G401 (cell line): ENCODE measurements at regions not wholly inside any gene's neighbourhood (a gene's known extent, or its start where the extent isn't known, plus 50 kb on each side); places are given as distances from the start of the nearest gene placed in this dataset.

Experiments used
- DNase-seq: peaks from one replicate; pipeline ENCODE4 v3.0.0-alpha.2; 2015; ENCODE audit warnings: low spot score
- in situ Hi-C: cut with HindIII; loops from 2 replicates; pipeline ENCODE4 v1.10.0; 2016; ENCODE audit warnings: low sequenced_read_pairs, mixed read lengths

DNA sequence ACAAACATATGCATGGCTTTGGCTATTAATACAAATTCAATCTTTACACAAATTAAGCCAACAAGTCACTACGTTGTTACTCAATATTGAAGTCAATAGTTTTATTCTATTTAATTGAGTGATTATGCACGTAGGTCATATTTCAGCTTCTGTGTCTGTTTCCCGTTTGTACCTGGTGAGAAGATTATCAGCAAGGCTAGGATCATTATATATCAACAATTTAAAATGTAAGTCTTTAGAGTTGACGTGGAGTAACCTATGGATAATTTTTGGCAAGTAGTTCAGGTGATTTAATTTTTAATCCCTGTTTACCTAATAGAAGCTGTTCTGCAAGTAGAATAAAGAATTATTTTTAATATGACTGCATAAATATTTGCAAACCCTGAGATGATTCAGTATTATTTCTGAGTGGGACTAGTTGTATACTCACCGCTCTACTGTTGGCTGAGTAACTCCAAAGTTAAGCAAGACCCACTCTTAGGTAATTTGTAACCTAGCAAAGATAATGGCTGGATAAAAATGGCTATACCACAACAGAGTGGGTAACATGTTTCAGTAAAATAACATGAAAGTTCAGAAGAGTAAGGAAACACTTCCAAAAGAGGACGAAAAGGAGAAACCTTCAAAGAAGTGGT lies 161.0 kb downstream of the HGF start:
- DNase-seq, result no peak
- in situ Hi-C loops, result no loop called here

- no peak for DNase-seq
- in situ Hi-C loops, result no loop called here
Measured at GRCh38 chr7:81607987-81608386, 161.9 kb downstream of the HGF start.

DNA sequence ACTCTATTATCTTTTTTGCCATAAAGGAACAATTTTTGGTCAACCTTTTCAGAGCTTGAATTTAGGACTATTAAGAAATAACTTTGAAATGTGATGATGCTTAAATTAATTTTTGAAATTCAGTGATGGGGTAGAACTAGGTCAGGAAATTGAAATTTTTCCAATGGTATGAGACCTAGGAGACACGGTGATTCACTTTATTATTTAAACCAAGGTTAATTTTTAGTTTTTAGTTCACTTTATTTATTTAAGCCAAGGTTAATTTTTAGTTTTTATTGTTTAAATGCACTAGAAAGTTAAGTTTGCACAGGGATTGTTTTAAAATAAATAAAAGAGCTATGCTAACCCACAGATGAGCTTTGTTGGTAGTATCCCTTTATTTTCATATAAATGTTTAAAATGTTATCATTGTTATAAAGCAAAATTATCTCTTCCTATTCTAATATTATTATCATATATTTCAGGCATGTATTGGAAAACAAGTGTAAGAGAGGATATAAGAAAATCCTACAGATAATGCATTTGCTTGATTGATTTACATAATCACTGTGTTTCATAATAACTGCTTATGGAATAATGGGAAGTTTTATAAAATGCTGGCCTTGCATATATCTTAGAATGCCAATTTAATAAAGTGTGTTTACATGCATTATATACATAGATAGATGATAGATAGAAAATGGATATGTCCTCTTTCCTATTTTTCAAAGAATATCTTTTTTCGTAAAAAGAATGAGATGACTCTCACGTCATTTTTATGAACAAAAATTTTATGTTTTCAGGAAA lies 163.6 kb downstream of the HGF start:
- in situ Hi-C loops, result no loop called here
- no peak for DNase-seq

DNA sequence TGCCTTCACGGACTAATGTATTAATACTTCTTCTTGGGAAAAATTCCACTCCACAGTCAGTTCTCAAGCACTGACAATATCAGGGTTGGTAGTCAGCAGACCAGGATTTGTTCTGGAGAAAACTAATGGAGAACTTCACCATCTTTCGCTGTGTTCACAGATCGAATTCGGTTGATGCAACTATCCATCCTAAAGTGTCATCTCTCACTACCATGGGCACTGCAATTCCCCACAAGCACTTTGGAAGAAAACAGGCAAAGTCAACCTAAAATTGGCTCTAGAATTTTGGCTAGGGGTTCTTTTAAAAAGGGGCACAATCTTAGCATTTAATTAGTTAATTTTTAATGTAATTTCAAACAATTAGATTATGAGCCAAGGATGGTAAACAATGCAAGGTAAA lies 164.4 kb downstream of the HGF start:
- in situ Hi-C loops, result no loop called here
- DNase-seq, result no peak

DNA sequence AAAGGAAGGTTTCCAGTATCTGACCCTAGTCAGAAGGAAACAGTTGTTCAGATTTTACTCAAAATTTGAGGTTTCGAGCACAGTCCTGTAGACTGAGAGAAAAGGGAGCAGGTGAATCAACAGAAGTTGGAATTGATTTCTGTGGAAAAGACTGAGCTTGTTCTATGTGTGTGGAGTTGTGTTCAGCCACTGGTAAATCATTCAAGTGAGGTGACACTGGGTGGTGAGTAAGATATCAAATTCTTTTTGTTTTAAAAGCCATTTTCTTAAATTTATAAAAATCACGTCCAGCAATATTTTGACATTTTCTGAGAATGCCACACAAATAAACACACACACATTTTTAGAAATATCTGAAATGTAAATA lies 165.1 kb downstream of the HGF start:
- no peak for DNase-seq

DNA sequence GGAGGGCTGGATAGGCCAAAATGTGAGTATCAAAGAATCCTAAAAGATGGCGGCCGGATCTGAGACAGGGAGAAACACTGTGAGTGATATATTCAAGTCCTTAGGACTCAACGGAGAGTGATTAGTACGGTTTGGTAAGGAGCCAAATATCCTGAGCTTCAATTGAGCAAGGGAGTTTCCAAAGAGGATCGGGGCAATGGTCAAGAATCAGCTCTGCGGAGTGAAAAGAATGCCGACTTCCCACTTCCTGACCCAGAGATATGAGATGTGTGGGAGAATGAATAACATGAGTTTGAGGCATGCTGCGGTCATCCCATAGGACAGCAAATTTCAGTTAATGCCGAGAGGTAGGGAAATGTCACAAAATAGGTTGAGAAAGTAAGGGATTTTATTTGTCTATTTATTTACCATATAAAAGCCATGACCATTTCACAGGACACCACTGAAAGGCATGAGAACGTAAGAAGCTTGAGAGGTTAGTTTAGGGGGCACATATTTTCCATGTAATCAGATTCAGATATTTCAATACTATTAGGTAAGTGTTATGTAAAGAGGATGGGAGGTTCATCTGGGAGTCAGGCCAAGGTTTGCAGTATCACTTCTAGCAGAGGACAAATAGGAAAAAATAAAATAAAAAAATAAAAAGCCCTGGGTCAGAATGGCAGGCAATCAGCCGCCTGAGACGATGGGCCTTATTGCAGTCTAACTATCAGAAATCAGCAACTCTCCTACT lies 165.6 kb downstream of the HGF start:
- DNase-seq, result no peak
- in situ Hi-C loops, result no loop called here

More for the DNA sequence above, 165.1 kb downstream of the HGF start:
- in situ Hi-C loops, result no loop called here

DNA sequence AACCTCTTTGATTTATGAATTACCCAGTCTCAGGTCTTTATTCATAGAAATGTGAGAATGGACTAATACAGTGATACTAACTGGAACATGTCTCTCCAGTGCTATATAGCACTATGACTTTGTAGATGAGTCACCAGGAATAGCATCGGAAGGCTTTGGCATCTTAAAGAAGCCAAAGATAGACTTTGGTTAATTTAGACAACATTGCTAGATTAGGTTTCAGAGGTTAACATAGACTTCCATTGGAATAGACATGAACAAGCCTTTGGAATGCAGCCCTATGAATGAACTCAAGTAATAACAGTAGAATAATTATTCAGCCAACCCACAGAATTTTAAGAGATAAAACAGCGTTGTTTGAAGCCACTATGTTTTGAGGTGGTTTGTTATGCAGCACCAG lies 169.2 kb downstream of the HGF start:
- in situ Hi-C loops, result no loop called here
- DNase-seq, result no peak

- in situ Hi-C loops, result no loop called here
- no peak for DNase-seq
Measured at GRCh38 chr7:81598951-81599350, 170.9 kb downstream of the HGF start.

- in situ Hi-C loops, result no loop called here
- no peak for DNase-seq
Measured at GRCh38 chr7:81594767-81595166, 175.1 kb downstream of the HGF start.

GRCh38 chr7:81590131-81590530 lies 179.7 kb downstream of the HGF start:
- in situ Hi-C loops, result no loop called here
- DNase-seq, result no peak

DNA sequence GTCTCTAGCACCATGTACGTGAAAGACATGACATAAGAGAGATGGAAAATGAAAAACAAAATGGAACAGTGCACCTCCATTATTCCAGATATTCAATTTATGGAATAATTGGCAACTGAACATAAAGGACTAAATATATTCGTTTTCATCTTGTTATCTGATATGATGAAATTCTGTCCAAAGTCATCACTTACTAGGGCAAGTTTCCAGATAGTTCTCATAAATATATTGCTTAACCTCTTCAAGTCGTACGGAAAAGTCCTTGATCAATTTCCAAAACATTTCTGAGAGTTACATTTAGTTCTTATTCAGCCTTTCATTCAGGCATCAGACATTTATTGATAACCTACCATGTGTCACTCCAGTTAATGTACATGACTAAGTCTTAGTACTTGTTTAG lies 185.2 kb downstream of the HGF start:
- in situ Hi-C loops, result no loop called here
- no peak for DNase-seq

GRCh38 chr7:81583882-81584533 lies 185.8 kb downstream of the HGF start:
- in situ Hi-C loops, result no loop called here

GRCh38 chr7:81583090-81583489 lies 186.8 kb downstream of the HGF start:
- no peak for DNase-seq
- in situ Hi-C loops, result no loop called here

More at GRCh38 chr7:81583882-81584533, 185.8 kb downstream of the HGF start:
- DNase-seq, result no peak

DNA sequence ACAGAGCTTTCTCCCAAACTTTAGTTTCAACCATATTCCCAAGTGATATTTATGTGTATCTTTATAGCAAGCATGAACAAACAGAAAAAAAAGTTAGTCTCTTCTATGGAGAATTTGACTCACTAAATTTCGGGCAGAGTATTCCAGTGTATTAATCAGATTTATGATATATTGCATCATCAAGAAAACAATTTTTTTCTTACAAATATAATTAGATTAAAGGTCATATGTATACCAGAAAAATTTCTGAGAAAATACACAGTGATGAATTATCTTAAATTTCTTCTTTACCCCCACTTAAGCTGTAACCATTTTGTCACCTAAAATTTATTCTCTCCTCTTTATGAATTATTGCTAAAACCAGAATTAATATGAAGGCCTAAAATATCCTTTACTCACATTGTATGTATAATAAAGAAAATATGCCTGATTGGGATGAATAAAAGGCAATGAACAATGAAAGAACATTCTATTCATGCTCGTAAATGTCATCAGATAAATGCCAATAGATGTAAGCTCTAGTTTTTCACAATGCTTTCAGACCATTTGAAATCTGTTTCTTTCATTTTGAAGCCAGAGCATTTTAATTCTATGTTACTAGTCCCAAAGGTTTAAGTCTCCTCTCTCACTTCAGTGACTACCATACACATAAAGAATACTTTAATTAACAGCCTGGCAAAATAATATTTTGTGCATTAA lies 192.1 kb downstream of the HGF start:
- in situ Hi-C loops, result no loop called here

GRCh38 chr7:81574723-81575326 lies 195.0 kb downstream of the HGF start:
- no peak for DNase-seq
- in situ Hi-C loops, result no loop called here

More for the DNA sequence above, 192.1 kb downstream of the HGF start:
- DNase-seq, result no peak

GRCh38 chr7:81573932-81574331 lies 195.9 kb downstream of the HGF start:
- no peak for DNase-seq
- in situ Hi-C loops, result no loop called here

- in situ Hi-C loops, result no loop called here
- no peak for DNase-seq
Measured at GRCh38 chr7:81573128-81573527, 196.7 kb downstream of the HGF start.

DNA sequence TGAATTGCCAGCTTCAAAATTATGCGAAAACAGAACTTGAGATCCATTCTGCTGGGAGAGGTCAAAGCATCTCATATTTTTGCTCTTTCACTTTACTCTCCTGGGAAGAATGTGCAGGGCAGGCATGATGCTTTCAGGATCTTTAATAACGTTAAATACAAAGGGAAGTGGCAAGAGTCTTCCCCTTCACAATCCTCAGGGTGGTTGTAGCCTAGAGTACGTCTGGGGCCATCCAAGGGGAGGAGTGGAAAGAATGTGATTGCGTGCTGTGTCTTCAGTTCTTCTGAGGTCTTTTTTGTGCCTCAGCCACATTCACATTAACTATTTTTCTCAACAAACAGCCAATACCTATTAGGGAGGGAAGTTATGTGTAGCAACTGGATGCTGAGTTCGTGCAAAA lies 207.3 kb downstream of the HGF start:
- in situ Hi-C loops, result no loop called here
- DNase-seq, result no peak

DNA sequence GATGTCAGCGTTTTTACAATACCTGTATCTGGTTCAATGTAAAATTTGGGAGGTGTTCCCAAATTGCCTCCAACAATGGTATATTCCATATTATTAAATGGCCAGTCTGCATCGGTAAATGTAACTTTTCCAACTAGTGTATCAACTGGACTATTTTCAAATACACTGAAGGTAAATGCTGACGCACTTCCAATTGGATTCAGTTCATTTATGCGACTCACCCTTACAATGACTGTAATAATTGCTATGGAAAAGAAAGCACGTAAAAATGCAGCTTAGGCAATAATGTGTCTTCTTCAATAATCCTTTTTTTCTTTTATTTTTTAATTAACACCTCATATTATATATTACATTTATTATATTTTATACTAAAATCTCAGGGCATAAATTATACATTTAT lies 209.1 kb downstream of the HGF start:
- no peak for DNase-seq
- in situ Hi-C loops, result no loop called here
